ENCODE measurements at regions not wholly inside any gene's neighbourhood (a gene's known extent, or its start where the extent isn't known, plus 50 kb on each side); places are given as distances from the start of the nearest gene placed in this dataset.

GRCh38 chr2:18926631-18927524, 337.5 kb upstream of the NT5C1B start:
- Histone ChIP-seq H4K20me1 (ENCODE audit: insufficient read depth, low read length) (no peaks in the 10 kb centered on the region), H3K4me1 (ENCODE audit: insufficient read depth, low read length) (peaks cover 11% of the 10 kb centered on the region), H3K27ac (ENCODE audit: extremely low read length, insufficient read depth, low read length) (no peak overlapping the region), H2AFZ (ENCODE audit: low read length) (no peak overlapping the region), H3K36me3 (replicated peaks in 1 of 2; ENCODE audit: control insufficient read depth in 1 of 2, insufficient read depth in 2 of 2, low read length in 2 of 2) (no peaks in the 10 kb centered on the region), H3K27me3 (ENCODE audit: control insufficient read depth in 1 of 2, insufficient read depth in 2 of 2, low read length in 2 of 2) (no peaks in the 10 kb centered on the region), H3K9ac (ENCODE audit: insufficient read depth, low read depth, low read length) (no peak overlapping the region), H3K9me3 (ENCODE audit: low read length) (peaks cover 8% of the 10 kb centered on the region; the same call in 1 of the 2 replicates), H3K4me3 (replicated peaks in 1 of 3; ENCODE audit: insufficient read depth in 1 of 3, low read depth in 2 of 3, low read length in 3 of 3) (no peak overlapping the region), H3K4me2 (ENCODE audit: low read depth, low read length) (no peak overlapping the region), H3K79me2 (ENCODE audit: insufficient read depth, low read length) (no peaks in the 10 kb centered on the region)
- no peak for ATAC-seq
- ChIA-PET CTCF (ENCODE audit: low intra/inter-chr PET ratio, low total read pairs) (no interaction called here), POLR2A (no interaction called here)
- in situ Hi-C loops (cut with HindIII; ENCODE audit: extremely low pct_ligation_motif_present, low pct_unique_long_range_greater_than_20kb) (no loop called here), intact Hi-C loops (cut with micrococcal nuclease; ENCODE audit: unreplicated experiment) (no loop called here)
- BruUV-seq (replicated peaks), result no TSS peak
- 79% methylated on average over 9 of the region's 9 CpGs for WGBS (ENCODE audit: low lambda C conversion rate)
- TF ChIP-seq SRSF9 (IDR thresholded peaks at IDR 0.05; ENCODE audit: borderline replicate concordance, insufficient read depth, low read depth, low read length, poor library complexity, severe bottlenecking), result no peak
- peak; percentile 93 for TF ChIP-seq ZNF431 (CRISPR knock-in tag; IDR thresholded peaks at IDR 0.05; ENCODE audit: borderline replicate concordance, low read depth)
- FAIRE-seq, result no peak
- no peak for DNase-seq (ENCODE audit: low spot score)

DNA sequence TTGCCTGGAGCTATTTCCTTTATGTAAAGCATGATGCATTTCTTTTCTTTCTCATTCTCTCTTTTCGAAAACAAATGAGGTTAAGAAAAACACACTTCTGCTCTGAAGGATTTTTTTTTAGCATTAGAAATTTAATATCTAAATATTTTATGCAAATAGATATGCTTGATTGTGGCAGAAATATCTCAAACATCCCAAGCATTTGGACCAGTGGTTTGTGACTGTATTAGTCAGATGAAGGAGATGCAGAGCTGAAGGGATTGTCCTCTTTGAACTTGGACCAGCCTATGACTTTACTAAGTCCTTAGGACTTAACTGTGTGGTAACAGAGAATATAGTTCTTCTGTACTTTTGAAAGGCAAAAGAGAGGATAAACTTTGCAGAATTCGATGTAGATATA, 335.9 kb upstream of the NT5C1B start:
- BruUV-seq (replicated peaks), result no TSS peak
- H4K20me1 ChIP-seq (ENCODE audit: insufficient read depth, low read length), result no peaks in the 10 kb centered on the region
- no peaks in the 10 kb centered on the region for H3K27me3 ChIP-seq (ENCODE audit: control insufficient read depth in 1 of 2, insufficient read depth in 2 of 2, low read length in 2 of 2)
- H3K4me1 ChIP-seq (ENCODE audit: insufficient read depth, low read length), result peaks cover 11% of the 10 kb centered on the region
- H3K9me3 ChIP-seq (ENCODE audit: low read length), result peaks cover 8% of the 10 kb centered on the region; the same call in 1 of the 2 replicates
- H3K4me3 ChIP-seq (replicated peaks in 1 of 3; ENCODE audit: insufficient read depth in 1 of 3, low read depth in 2 of 3, low read length in 3 of 3), result no peak overlapping the region
- ChIA-PET CTCF (ENCODE audit: low intra/inter-chr PET ratio, low total read pairs) (no interaction called here), POLR2A (no interaction called here)
- ATAC-seq (no peak), FAIRE-seq (no peak), DNase-seq (ENCODE audit: low spot score) (no peak)
- no peak overlapping the region for H3K4me2 ChIP-seq (ENCODE audit: low read depth, low read length)
- in situ Hi-C loops (cut with HindIII; ENCODE audit: extremely low pct_ligation_motif_present, low pct_unique_long_range_greater_than_20kb) (no loop called here), intact Hi-C loops (cut with micrococcal nuclease; ENCODE audit: unreplicated experiment) (no loop called here)
- no peaks in the 10 kb centered on the region for H3K36me3 ChIP-seq (replicated peaks in 1 of 2; ENCODE audit: control insufficient read depth in 1 of 2, insufficient read depth in 2 of 2, low read length in 2 of 2)
- no peak overlapping the region for H3K9ac ChIP-seq (ENCODE audit: insufficient read depth, low read depth, low read length)
- no peak overlapping the region for H3K27ac ChIP-seq (ENCODE audit: extremely low read length, insufficient read depth, low read length)
- H2AFZ ChIP-seq (ENCODE audit: low read length), result no peak overlapping the region
- WGBS (ENCODE audit: low lambda C conversion rate), result 35% methylated on average over 2 of the region's 2 CpGs
- no peaks in the 10 kb centered on the region for H3K79me2 ChIP-seq (ENCODE audit: insufficient read depth, low read length)
- no peak for TF ChIP-seq ZNF30 (CRISPR knock-in tag; IDR thresholded peaks at IDR 0.05)
- no peak for TF ChIP-seq SNAPC2 (CRISPR knock-in tag; IDR thresholded peaks at IDR 0.05)
- TF ChIP-seq TEF (CRISPR knock-in tag; IDR thresholded peaks at IDR 0.05), result no peak
- TF ChIP-seq ZNF879 (CRISPR knock-in tag; IDR thresholded peaks at IDR 0.05), result no peak
- no peak for TF ChIP-seq ELF1 (CRISPR knock-in tag; IDR thresholded peaks at IDR 0.05)
- TF ChIP-seq ZNF331 (CRISPR knock-in tag; IDR thresholded peaks at IDR 0.05), result no peak
- TF ChIP-seq ZNF333 (CRISPR knock-in tag; IDR thresholded peaks at IDR 0.05; ENCODE audit: borderline replicate concordance), result no peak
- no peak for TF ChIP-seq SETDB1 (CRISPR knock-in tag; IDR thresholded peaks at IDR 0.05; ENCODE audit: borderline replicate concordance)
- TF ChIP-seq, protein P1, sequence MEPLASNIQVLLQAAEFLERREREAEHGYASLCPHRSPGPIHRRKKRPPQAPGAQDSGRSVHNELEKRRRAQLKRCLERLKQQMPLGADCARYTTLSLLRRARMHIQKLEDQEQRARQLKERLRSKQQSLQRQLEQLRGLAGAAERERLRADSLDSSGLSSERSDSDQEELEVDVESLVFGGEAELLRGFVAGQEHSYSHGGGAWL (CRISPR knock-in tag; IDR thresholded peaks at IDR 0.05), result no peak
